ENCODE measurements at regions not wholly inside any gene's neighbourhood (a gene's known extent, or its start where the extent isn't known, plus 50 kb on each side); places are given as distances from the start of the nearest gene placed in this dataset.

DNA sequence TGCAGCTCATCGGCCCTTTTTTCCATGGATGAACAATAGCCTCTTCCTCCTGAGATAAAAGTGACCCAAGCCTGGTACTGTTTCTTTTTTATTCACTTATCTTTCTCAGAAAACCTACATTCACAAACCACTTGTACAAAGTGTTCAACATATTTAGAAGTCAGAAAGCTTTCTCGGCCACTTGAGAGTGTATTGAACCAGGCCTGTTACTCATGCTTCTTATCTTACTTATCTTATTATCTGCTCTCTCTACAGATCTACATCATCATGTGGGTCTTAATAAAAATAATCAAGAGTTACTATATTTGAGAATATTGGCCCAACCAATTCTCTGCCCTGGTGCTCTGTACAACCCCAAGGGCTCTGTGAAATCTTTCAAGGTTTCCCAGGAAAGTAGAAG, 242.1 kb downstream of the MREG start:
- DNase-seq (ENCODE audit: low read depth in 2 of 2): no peak

- DNase-seq (ENCODE audit: low read depth in 2 of 2): no peak
Observed at GRCh38 chr2:215770668-215771067, 242.7 kb downstream of the MREG start.

DNA sequence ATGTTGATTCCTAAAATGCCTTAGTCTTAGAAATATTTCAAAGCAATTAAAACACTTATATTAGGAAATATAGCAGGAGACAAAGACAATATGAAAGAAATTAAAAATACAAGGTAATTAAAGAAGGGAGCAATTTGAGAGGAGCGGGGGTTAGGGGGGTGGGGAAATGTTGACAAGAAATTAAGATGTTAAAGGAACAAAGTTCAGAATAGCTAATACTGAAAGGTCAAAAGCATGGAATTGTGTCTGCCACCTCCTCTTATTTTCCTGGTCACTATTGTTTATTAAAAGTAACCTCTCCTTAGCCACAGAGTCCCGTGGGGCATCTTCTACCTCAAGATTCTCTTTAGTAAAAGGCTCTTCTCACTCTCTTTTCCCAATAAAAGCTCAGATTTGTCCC, 244.1 kb downstream of the MREG start:
- no peak for DNase-seq (ENCODE audit: low read depth in 2 of 2)

DNA sequence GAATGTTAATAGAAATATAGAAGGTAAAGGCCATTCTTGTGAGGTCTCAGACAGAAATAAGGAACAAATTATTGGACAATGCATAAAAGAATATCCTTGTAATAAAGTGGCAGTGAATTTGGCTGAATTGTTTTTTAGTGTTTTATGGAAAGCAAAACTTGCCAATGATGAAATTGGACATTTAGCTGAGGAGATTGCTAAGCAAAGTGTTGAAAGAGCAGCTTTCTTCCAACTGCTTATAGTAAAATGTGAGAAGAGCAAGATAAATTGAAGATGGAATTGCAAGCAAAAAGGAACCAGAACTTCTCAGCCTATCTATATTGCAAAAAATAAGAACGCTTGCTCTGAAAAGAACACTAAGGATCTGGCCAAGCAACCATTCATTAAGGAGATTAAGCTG, 245.7 kb downstream of the MREG start:
- DNase-seq (ENCODE audit: low read depth in 2 of 2): no peak

GRCh38 chr2:215765729-215766360, 247.5 kb downstream of the MREG start:
- no peak for DNase-seq (ENCODE audit: low read depth in 2 of 2)

DNA sequence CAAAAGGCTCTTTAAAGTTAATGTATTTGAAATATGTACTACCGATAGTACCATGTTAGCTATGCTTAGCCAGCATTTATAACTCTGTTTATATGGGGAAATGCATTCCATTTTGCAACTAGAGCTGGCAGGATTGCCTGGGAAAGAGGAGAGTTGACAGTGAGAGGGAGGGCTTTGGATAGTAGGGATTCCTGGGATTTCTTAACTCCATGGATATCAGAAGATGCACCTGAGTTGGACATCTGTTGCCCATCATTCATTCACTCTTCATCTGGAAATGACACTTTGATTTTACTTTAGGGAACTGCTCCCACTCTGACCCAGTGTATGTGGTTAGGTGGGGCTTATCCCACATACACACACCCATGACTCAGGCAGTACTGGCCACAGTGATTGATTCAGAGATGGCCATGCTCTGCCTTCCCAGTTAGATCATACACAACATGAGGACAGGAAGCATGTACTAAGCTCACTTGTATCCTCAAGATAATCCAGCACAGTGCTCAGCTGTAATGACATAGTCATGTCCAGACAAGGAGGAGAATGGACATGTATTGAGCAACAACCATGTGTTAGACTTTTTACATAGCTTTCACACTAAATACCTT, 248.8 kb downstream of the MREG start:
- DNase-seq (ENCODE audit: low read depth in 2 of 2): no peak

GRCh38 chr2:215760557-215760956, 252.8 kb downstream of the MREG start:
- no peak for DNase-seq (ENCODE audit: low read depth in 2 of 2)

- no peak for DNase-seq (ENCODE audit: low read depth in 2 of 2)
Observed at GRCh38 chr2:215760091-215760490, 253.3 kb downstream of the MREG start.

- DNase-seq (ENCODE audit: low read depth in 2 of 2): no peak
Observed at GRCh38 chr2:215758691-215759090, 254.7 kb downstream of the MREG start.

GRCh38 chr2:215756346-215756730, 257.0 kb downstream of the MREG start:
- no peak for DNase-seq (ENCODE audit: low read depth in 2 of 2)

- no peak for DNase-seq (ENCODE audit: low read depth in 2 of 2)
Observed at GRCh38 chr2:215755641-215756345, 257.6 kb downstream of the MREG start.

DNA sequence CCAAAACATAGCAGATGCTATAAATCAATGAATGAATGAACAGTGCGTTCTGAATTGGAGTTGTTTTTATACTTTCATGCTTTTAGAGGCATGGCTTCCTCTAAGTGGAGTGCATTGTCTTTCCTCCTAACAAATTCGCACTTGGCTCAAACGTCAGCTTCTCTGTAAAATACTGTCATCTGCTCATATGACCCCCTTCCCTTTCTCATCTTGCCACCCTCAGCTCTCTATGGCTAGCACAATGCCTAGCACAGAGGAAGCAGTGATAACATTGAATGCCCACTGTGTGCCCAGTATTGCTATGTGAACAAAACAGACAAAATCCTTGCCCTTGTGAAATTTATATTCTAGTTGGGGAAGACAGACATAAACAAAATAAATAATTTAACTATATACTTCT, 258.8 kb downstream of the MREG start:
- no peak for DNase-seq (ENCODE audit: low read depth in 2 of 2)

DNA sequence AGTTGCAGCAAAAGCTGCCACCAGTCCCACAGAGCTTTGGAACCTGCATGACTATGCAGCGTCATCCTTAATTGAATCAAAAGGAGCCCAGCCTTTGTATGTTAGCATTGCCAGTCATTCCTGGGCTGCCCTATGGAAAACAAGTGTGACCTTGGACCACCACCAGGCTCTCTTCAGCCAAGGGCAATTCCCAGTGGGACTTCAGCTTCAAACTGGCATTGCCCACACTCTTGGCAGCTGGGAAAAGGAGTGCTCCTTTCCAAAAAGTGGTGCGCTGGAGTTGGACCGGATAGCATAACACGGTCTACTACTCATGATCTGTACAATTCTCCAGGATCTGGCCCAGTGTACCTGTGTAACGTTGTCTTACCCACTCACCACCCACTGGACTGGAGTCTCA, 259.5 kb downstream of the MREG start:
- DNase-seq (ENCODE audit: low read depth in 2 of 2): no peak

DNA sequence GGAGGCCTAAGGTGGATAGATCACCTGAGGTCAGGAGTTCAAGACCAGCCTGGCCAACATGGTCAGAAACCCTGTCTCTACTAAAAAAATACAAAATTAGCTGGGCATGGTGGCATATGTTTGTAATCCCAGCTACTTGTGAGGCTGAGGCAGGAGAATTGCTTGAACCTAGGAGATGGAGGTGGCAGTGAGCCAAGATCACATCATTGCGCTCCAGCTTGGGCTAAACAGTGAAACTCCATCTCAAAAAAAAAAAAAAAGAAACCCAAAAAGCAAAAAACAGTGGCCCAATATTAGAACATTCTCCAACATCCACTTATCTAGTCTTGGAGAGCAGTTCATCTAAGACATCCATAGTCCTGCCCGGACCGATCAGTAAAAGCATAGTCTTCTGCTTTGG, 260.4 kb downstream of the MREG start:
- DNase-seq (ENCODE audit: low read depth in 2 of 2): no peak

DNA sequence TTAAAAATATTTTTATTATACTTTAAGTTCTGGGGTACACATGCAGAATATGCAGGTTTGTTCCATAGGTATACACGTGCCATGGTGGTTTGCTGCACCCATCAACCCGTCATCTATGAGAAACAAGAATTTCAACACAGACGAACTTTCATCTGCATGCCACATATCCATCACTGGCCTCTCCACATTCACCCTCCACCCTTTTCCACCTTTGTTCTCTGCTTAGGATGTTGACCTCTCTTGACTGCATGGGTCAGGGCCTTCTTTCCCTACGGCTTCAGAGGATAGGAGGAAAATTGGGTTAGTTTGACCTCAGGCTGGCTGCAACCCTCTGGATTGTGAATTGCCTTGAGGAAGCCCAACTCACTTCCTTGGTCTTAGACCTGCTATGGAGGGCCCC, 260.9 kb downstream of the MREG start:
- DNase-seq (ENCODE audit: low read depth in 2 of 2): no peak

GRCh38 chr2:215751911-215752272, 261.5 kb downstream of the MREG start:
- no peak for DNase-seq (ENCODE audit: low read depth in 2 of 2)

DNA sequence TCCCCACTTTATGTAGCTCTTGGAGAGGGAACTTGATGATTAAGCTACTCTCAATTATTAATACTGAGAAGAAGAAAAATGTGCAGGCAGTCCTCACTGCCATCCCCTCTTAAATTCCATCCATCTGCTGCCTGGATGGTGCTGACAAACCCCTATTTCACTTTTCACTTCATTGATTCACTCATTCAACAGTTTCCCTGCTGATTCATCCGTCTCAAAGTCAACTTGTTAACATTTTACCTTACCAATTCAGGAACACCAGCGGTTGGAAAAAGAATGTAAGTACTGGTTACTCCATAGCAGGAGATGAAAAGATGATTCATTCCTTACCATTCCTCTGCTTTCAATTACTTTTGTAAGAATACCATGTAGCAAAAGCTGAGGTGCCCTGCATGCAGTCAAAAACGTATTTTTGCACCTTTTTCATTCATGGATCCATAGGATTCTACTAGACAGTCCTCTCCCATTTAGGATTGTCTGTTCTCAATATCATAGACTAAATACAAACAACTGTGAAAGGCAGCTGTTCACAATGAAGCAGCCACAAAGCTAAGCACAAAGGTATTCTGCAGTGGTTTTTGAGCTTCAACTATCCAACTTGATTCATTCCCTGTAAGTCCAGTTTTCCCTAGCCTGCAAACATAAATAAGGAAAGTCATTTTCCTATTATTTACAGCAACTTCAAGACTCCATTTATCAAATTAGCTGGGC, 262.0 kb downstream of the MREG start:
- no peak for DNase-seq (ENCODE audit: low read depth in 2 of 2)

GRCh38 chr2:215750763-215751162, 262.6 kb downstream of the MREG start:
- no peak for DNase-seq (ENCODE audit: low read depth in 2 of 2)

DNA sequence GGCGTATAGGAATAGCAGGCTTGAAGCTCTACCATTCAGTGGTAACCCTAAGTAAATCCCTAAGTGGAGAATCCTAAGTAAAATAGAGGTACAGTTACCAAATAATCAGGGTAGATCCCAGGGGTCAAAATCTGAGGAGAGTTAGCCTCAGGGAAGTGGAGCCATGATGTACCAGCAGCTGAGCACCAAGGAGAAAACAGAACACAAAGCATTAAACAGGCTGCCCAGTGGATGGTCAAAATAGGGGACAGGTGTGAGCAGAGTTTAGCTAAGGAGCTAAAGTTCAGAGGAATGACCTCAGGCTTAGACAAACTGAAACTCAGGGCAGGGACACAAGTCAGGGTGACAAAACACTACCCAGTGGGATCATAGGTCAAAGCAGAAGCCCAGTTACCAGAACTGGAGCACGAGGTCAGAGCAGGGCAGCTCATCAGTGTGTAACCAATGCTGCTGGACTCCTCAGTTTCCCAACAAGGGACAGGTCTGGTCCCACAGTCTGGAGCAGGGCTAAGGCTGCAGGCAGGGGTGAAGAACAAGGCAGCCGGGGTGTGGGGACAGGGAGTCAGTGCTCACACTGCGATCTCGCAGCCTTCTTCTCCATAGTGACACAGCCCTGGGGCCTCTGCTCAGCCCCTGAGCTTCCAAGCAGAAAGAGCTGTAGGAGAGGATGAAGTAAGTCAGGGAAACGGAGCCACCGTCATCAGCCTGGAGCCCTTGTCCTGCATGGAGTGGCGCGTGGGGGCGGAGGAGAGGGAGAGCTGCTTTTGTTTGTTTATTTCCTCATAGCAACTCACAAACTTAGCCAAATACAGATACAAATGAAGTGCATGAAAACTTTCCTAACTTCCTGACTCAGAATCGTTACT, 264.0 kb downstream of the MREG start:
- no peak for DNase-seq (ENCODE audit: low read depth in 2 of 2)

DNA sequence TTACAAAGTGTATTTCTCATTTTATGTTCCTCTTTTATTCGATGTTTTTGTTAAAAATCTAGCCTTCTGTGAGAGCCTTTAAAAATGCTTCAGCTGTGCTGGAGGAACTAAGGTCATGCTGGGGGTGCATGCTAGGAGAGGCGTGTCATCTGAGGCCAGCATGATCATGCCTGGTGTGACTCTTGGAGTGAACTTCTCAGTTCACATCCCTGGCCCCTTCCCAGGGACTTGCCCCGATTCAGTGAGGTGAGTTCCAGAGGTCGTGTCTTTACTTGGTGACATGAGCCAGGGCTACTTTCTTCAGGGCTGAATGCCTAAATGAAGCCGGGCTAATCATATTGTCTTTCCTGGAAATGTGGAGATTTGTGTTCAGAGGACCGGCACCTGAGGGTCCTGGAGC, 264.9 kb downstream of the MREG start:
- DNase-seq (ENCODE audit: low read depth in 2 of 2): no peak

DNA sequence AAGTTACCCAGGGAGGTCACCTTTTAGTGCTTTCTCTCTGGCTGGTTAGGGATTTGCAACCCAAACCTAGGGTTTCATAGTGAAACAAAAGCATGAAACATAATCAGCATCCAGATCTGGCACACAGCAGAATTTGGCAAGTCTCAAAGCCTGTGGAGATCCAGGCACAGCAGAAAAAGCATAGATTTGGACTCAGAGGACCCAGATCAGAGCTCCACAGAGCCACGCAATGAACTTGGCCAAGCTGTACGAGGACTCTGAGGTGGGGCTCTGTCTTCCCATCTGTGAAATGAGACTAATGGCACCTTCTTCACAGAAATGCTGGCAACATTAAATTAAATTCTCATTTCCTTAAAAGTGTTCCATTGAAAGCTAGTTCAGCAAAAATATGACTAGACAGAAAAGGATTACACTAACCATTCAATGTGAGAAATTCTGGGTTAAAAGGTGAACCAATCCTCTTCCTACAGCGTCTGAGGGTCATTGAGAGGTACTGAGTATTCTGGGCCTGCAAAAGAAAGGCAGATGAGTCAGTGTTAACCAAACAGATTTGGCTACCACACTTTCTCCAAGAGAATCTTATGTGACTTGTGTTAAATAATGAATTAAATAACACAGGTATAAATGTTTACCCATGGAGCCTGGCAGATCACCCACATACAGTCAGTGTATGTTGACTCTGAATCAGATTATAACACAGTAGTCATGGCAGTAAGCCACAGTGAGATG, 266.3 kb downstream of the MREG start:
- DNase-seq (ENCODE audit: low read depth in 2 of 2): no peak

All from stimulated activated CD4-positive, alpha-beta T cell treated with anti-CD3 and anti-CD28 coated beads, Interleukin-12 subunit alpha, Interleukin-12 subunit beta, amount 100 ng/mL, for 24 hours (primary cell).